Skeletal muscle tissue (tissue), 3 donors: ENCODE measurements at regions not wholly inside any gene's neighbourhood (a gene's known extent, or its start where the extent isn't known, plus 50 kb on each side); places are given as distances from the start of the nearest gene placed in this dataset.
A peak's percentile ranks its signal among the peaks of the same experiment; 100 is the strongest.

Source experiments
- H3K27ac ChIP-seq: one replicate; pipeline ENCODE4 v1.7.0; 2013; ENCODE audit warnings: mild to moderate bottlenecking, low read depth, low read length, inconsistent platforms
- H3K27me3 ChIP-seq, 3 donors: one replicate each; pipeline ENCODE4 v1.7.0; 2013; ENCODE audit warnings: low read length in 3 of 3; ENCODE audit not compliant: control insufficient read depth in 3 of 3, insufficient read depth in 3 of 3
- H3K36me3 ChIP-seq, 3 donors: one replicate each; pipeline ENCODE4 v1.7.0; 2013; ENCODE audit warnings: low read length in 3 of 3; ENCODE audit not compliant: control insufficient read depth in 3 of 3, insufficient read depth in 3 of 3
- H3K4me1 ChIP-seq, 3 donors: one replicate each; pipeline ENCODE4 v1.7.0; 2013; ENCODE audit warnings: low read length in 3 of 3, mild to moderate bottlenecking in 3 of 3; ENCODE audit not compliant: control insufficient read depth in 3 of 3, insufficient read depth in 3 of 3
- H3K4me3 ChIP-seq, 3 donors: one replicate each; pipeline ENCODE4 v1.7.0; 2013; ENCODE audit warnings: low read length in 3 of 3
- H3K9ac ChIP-seq, 3 donors: one replicate each; pipeline ENCODE4 v1.7.0; 2013; ENCODE audit warnings: low read length in 3 of 3, mild to moderate bottlenecking in 3 of 3, moderate library complexity in 2 of 3, low read depth in 1 of 3
- H3K9me3 ChIP-seq, 3 donors: one replicate each; pipeline ENCODE4 v1.7.0; 2013; ENCODE audit warnings: low read length in 3 of 3; ENCODE audit not compliant: control insufficient read depth in 3 of 3
- donor health status: Osteomylitis.

DNA sequence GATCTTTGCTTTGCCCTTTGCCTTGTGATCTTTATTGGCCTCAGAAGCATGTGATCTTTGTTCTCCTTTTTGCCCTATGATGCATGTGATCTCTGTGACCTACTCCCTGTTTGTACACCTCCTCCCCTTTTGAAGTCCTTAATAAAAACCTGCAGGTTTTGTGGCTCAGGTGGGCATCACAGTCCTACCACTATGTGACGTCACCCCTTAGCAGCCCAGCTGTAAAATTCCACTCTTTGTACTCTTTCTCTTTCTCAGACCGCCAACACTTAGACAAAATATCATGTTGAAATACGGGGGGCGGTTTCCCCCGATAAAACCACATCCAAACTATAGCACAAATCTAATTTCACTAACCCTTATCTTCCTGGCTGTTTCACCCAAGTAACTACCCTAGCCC is 76.7 kb upstream of the RAPGEF4 start:
- H3K9me3 ChIP-seq, result peaks cover 0 to 3% (median 2%) of the 10 kb centered on the region in 3 donors
- H3K27ac ChIP-seq, result no peak overlapping the region
- H3K27me3 ChIP-seq, result no peaks in the 10 kb centered on the region
- H3K36me3 ChIP-seq, result no peaks in the 10 kb centered on the region
- H3K4me3 ChIP-seq, result no peak overlapping the region
- H3K9ac ChIP-seq, result no peak overlapping the region
- no peaks in the 10 kb centered on the region for H3K4me1 ChIP-seq

DNA sequence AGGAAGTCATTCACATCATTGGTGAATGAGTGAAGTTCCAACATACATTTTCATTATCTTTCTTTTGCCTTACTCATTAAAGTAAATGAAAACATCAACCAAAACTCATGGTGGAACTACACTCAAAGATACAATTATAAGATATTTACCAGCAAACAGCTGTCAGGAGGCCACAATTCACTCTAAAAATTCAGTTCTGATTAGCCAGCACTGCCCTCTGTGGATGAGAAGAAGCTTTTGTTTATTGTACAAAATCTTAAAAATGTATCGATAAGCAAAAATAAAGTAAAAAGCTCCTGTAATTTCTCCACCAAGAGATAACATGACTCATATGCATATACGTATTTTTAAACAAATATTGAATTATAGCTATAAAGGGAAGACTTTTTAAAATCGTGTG is 73.5 kb upstream of the RAPGEF4 start:
- no peak overlapping the region for H3K9ac ChIP-seq
- no peaks in the 10 kb centered on the region for H3K4me1 ChIP-seq
- no peaks in the 10 kb centered on the region for H3K27me3 ChIP-seq
- no peak overlapping the region for H3K4me3 ChIP-seq
- H3K36me3 ChIP-seq, result no peaks in the 10 kb centered on the region
- H3K9me3 ChIP-seq, result peaks cover 0 to 3% (median 0%) of the 10 kb centered on the region in 3 donors
- no peak overlapping the region for H3K27ac ChIP-seq

DNA sequence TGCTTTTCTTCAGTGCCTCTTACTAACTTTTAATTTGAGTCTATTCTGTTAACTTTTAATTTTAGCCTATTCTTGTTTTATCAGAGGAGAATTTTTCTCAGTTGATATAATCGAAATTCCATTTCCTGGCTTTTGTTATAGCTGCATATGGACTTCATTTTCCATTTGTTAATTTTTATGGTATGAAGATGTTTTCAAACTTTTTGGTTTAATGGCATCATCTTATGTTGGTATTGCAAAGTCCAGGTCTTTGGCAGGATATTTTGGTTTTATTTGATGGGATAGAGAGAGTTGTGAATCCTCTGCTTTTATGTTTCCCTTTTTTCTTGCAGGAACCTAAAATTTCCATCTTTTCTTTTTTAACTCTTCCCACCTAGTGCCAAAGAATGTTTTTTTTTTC is 70.9 kb upstream of the RAPGEF4 start:
- Histone ChIP-seq H3K36me3 (no peaks in the 10 kb centered on the region), H3K27me3 (no peaks in the 10 kb centered on the region), H3K9ac (no peak overlapping the region), H3K4me3 (no peak overlapping the region), H3K9me3 (no peaks in the 10 kb centered on the region), H3K4me1 (no peaks in the 10 kb centered on the region), H3K27ac (no peak overlapping the region)

DNA sequence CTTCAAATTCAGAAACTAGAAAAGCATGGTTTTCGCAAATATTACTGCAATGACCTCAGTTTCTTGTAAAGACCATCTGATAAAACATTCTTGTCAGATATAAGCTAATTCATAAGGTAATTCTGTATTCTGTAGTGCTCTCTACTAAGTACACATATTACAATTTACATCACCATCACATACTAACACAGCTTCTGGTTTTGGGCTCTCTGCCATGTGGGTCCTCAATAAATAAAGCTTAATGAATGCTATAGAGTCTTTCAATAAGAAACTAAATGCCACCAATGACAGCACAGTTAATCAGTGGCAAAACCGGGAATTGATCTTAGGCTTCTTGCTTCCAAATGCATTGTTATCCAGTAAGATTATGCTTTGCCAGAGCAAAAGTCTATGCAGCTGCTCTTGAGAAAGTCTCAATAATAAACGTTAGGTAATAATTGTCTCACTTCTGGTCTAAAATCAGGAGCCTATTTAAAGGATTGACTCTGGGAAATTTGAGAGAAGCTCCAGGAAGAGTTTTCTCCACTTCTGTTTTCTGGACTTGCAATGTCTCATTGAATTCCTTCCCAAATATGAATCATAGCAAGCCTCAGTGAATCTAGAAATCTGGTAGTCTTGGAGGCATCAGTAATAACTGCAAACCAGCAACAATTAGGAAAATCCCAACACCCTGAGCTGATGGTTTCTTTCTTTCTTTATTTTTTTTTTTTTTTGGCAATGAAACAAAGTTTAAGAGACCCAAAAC is 67.9 kb upstream of the RAPGEF4 start:
- Histone ChIP-seq H3K9ac (no peak overlapping the region), H3K27me3 (no peaks in the 10 kb centered on the region), H3K4me3 (no peak overlapping the region), H3K4me1 (no peaks in the 10 kb centered on the region), H3K27ac (no peak overlapping the region), H3K36me3 (no peaks in the 10 kb centered on the region), H3K9me3 (no peaks in the 10 kb centered on the region)

DNA sequence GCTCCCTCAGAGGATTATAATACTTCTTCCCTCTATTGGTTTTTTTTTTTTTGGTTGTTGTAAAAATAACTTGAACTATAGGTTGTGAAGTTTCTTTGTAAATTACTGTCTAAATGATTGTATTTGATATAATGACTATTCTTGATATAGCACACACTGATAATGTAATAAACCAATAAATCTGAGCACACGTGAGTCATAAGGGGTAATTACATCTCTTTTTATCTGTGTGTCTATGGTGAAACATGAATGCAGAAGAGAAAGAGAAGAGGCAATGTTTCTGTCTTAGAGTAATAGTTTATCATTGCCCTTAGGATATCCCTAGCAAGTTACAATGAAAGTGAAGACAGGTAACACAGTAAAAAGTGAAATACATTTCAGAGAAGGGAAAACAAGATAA is 64.1 kb upstream of the RAPGEF4 start:
- H3K27me3 ChIP-seq, result no peaks in the 10 kb centered on the region
- no peak overlapping the region for H3K27ac ChIP-seq
- no peak overlapping the region for H3K4me3 ChIP-seq
- no peaks in the 10 kb centered on the region for H3K36me3 ChIP-seq
- H3K9me3 ChIP-seq, result no peaks in the 10 kb centered on the region
- no peak overlapping the region for H3K9ac ChIP-seq
- peaks cover 0 to 4% (median 0%) of the 10 kb centered on the region in 3 donors for H3K4me1 ChIP-seq

DNA sequence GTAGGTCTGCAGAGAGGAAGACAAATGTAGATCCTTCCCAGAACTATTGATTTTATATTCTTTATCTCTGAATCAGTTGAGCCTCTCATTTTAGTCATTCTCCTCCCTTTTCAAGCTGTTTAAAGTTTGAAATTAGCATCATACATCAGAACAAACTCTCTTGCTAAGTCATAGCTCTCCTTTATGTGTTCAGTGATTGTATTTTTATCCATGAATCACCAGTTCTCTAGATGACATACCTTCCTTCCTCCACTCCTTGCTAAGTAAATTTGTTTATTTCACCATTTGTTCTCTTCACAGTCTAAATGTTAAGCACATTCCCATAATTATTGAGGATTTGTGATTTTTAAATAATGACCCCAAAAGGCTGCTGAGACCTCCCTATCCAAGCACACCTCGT is 63.5 kb upstream of the RAPGEF4 start:
- Histone ChIP-seq H3K27me3 (no peaks in the 10 kb centered on the region), H3K27ac (no peak overlapping the region), H3K9ac (no peak overlapping the region), H3K9me3 (no peaks in the 10 kb centered on the region), H3K36me3 (no peaks in the 10 kb centered on the region), H3K4me3 (no peak overlapping the region), H3K4me1 (peaks cover 0 to 4% (median 0%) of the 10 kb centered on the region in 3 donors)

DNA sequence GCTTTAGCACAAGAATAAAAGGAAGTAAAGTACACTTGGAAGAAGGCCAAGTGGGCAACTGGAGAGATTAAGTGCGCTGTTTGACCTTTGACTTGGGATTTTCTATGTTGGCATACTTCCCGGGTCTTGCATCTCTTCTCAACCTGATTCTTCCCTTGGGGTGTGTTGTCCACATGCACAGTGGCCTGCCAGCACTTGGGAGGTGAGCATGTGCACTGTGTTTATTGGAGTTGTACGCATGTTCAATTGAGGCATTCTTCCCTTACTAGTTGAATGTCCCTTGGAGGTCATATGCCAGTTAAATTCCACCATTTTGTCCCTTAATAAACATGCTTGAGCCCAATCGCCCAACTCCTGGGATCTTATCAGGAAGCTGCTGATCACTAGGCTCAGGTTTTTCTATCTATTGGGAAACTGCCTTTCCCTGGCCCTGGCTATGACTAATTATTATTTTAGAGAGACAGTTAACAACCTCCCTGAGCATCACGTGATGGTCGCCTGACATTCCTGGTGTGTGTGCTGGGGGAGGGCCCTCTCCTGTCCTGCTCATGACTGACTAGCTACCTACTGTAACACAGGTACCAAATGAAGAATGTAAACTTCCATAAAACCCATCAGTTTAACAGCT is 62.5 kb upstream of the RAPGEF4 start:
- Histone ChIP-seq H3K27ac (no peak overlapping the region), H3K4me3 (no peak overlapping the region), H3K27me3 (no peaks in the 10 kb centered on the region), H3K4me1 (peaks cover 0 to 4% (median 0%) of the 10 kb centered on the region in 3 donors), H3K9ac (no peak overlapping the region), H3K9me3 (no peaks in the 10 kb centered on the region), H3K36me3 (no peaks in the 10 kb centered on the region)

DNA sequence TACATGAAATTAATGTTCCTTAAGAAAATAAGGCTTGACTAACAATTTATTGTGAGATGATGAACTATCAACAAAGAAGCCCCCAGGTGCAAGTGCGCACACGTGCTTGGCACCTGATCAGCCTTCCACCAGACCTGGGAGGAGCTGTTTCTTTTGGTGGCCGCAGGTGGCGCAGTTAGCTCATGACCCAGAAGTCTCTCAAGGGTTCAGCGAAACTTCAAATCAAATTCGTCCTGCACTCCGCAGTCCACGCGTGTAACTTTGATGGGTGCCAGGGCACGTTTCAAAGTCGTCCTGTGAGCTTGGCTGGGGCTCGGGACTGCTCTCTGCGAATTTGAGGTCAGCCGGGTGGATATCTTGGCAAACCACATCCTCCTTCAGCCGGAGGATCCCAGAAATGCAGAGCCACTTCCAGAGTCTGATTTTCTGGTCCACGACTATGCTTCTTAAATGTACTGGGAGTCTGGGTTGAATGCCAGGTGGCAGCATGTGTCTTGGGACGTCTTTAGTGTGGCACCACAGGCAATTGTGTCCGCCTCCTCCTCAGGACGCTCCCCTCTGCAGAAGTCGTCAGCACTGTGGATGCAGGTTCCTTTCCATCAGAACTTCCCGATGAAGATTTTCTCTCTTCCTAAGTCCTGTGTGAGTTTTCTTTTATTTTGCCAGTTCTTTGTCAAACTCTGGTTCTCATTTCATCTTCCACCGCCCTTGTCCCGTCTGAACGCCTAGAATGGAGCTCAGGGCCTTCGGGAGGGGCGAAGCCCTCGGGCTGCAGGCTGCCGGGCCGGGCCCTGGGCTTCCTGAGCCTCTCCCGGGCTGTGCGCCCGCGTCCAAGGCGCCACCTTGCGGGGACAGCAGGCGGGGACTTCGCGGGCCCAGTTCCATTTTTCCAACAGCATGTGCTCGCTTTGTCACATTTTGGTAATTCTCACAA is 61.3 kb upstream of the RAPGEF4 start:
- peak overlapping the region in 2 of 3 donors; percentile 36 to 55 for H3K4me3 ChIP-seq
- H3K27me3 ChIP-seq, result no peaks in the 10 kb centered on the region
- no peak overlapping the region for H3K27ac ChIP-seq
- H3K36me3 ChIP-seq, result no peaks in the 10 kb centered on the region
- peaks cover 0 to 4% (median 0%) of the 10 kb centered on the region in 3 donors for H3K4me1 ChIP-seq
- no peaks in the 10 kb centered on the region for H3K9me3 ChIP-seq
- peak overlapping the region in 1 of 3 donors; percentile 28 for H3K9ac ChIP-seq

DNA sequence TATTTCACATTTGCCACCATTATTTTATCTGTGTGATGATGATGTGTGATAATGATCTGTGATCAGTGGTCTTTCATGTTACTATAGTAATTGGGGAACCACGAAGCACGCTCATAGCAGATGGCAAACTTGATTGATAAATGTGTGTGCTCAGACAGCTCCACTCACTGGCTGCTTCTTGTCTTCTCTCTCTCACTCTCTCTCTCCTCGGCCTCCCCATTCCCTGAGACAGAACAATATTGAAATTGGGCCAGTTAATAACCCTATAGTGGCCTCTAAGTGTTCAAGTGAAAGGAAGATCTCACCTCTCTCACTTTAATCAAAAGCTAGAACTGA is 60.7 kb upstream of the RAPGEF4 start:
- Histone ChIP-seq H3K27ac (no peak overlapping the region), H3K27me3 (no peaks in the 10 kb centered on the region), H3K4me1 (peaks cover 0 to 4% (median 0%) of the 10 kb centered on the region in 3 donors), H3K9me3 (no peaks in the 10 kb centered on the region), H3K4me3 (no peak overlapping the region), H3K36me3 (no peaks in the 10 kb centered on the region), H3K9ac (no peak overlapping the region)

DNA sequence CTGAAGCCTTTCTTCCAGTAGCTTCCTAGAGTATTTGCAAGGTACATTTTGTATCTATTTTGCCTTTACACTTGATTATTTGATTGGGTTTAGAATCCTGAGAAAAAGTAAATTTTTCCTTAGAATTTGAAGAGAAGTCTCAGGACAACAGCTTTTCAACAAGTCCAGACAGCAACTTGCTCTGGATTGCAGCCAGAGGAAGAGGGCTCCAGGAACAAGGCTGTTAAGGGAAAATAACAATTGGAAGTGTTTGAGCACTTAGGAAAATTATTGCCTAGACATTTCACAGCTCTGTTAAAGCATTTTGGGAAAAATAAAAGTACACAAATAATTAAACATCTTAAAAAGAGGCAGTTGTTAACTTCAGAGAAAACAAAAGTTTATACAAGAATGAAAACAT is 58.3 kb upstream of the RAPGEF4 start:
- Histone ChIP-seq H3K36me3 (no peaks in the 10 kb centered on the region), H3K27me3 (no peaks in the 10 kb centered on the region), H3K4me1 (peaks cover 0 to 4% (median 0%) of the 10 kb centered on the region in 3 donors), H3K9me3 (no peaks in the 10 kb centered on the region), H3K9ac (no peak overlapping the region), H3K27ac (no peak overlapping the region), H3K4me3 (no peak overlapping the region)
